Stimulated activated CD8-positive, alpha-beta memory T cell treated with anti-CD3 and anti-CD28 coated beads, Interleukin-4, amount 100 ng/mL, for 48 hours (primary cell): ENCODE measurements at regions not wholly inside any gene's neighbourhood (a gene's known extent, or its start where the extent isn't known, plus 50 kb on each side); places are given as distances from the start of the nearest gene placed in this dataset.

Source experiments
- DNase-seq: peaks from one replicate; pipeline ENCODE4 v3.0.0-alpha.2; 2020

GRCh38 chr18:39380186-39380725 is 1814.7 kb upstream of the CELF4 start:
- no peak for DNase-seq

- DNase-seq, result no peak
Observed at GRCh38 chr18:39375066-39375465, 1809.5 kb upstream of the CELF4 start.

- DNase-seq, result no peak
Observed at GRCh38 chr18:39371996-39372395, 1806.4 kb upstream of the CELF4 start.

GRCh38 chr18:39366656-39367055 is 1801.1 kb upstream of the CELF4 start:
- DNase-seq, result no peak

- no peak for DNase-seq
Observed at GRCh38 chr18:39365836-39366485, 1800.4 kb upstream of the CELF4 start.

- DNase-seq, result no peak
Observed at GRCh38 chr18:39360072-39360471, 1794.5 kb upstream of the CELF4 start.

GRCh38 chr18:39359636-39360035 is 1794.0 kb upstream of the CELF4 start:
- no peak for DNase-seq

GRCh38 chr18:39350945-39351344 is 1785.3 kb upstream of the CELF4 start:
- no peak for DNase-seq

- no peak for DNase-seq
Observed at GRCh38 chr18:39349801-39350200, 1784.2 kb upstream of the CELF4 start.

- DNase-seq, result no peak
Observed at GRCh38 chr18:39348757-39349156, 1783.2 kb upstream of the CELF4 start.

- no peak for DNase-seq
Observed at GRCh38 chr18:39347701-39348100, 1782.1 kb upstream of the CELF4 start.

- DNase-seq, result no peak
Observed at GRCh38 chr18:39346916-39347315, 1781.3 kb upstream of the CELF4 start.

- no peak for DNase-seq
Observed at GRCh38 chr18:39345321-39345720, 1779.7 kb upstream of the CELF4 start.

- no peak for DNase-seq
Observed at GRCh38 chr18:39344487-39344886, 1778.9 kb upstream of the CELF4 start.

GRCh38 chr18:39341129-39341528 is 1775.5 kb upstream of the CELF4 start:
- DNase-seq, result no peak

GRCh38 chr18:39340418-39340817 is 1774.8 kb upstream of the CELF4 start:
- DNase-seq, result no peak

- DNase-seq, result no peak
Observed at GRCh38 chr18:39329496-39330275, 1764.1 kb upstream of the CELF4 start.

GRCh38 chr18:39326772-39327171 is 1761.2 kb upstream of the CELF4 start:
- DNase-seq, result no peak

GRCh38 chr18:39325973-39326372 is 1760.4 kb upstream of the CELF4 start:
- no peak for DNase-seq

GRCh38 chr18:39319141-39319540 is 1753.5 kb upstream of the CELF4 start:
- no peak for DNase-seq

- DNase-seq, result no peak
Observed at GRCh38 chr18:39318462-39318861, 1752.9 kb upstream of the CELF4 start.

- DNase-seq, result no peak
Observed at GRCh38 chr18:39318008-39318407, 1752.4 kb upstream of the CELF4 start.

GRCh38 chr18:39314595-39314994 is 1749.0 kb upstream of the CELF4 start:
- DNase-seq, result no peak

- DNase-seq, result no peak
Observed at GRCh38 chr18:39313992-39314391, 1748.4 kb upstream of the CELF4 start.
